HUDEP-2 (cell line): ENCODE measurements at regions not wholly inside any gene's neighbourhood (a gene's known extent, or its start where the extent isn't known, plus 50 kb on each side); places are given as distances from the start of the nearest gene placed in this dataset.

Source experiments
- DNase-seq, 76 experiments: peaks; one replicate each; lab custom pipeline; 2025; ENCODE audit not compliant: unreplicated experiment in 76 of 76; lab: John Stamatoyannopoulos, UW

DNA sequence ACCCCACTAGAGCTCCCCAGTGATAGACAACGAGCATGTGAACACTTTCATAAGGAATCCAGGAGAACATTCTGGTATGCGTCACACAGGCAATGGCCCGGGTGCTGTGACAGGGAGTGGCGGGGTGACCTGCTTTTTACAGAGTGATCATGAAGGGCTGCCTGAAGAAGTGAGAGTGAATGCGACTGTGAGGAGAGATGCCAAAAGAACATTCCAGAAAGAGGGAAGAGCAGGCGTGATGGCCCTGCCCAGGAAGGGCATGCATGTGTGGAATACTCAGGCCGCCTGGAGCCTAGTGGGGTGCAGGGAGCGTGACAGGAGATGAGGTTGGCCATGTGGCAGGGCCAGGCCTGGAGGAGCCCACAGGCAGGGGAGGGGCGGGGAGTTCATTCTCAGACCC lies 53.8 kb downstream of the FZD10 start:
- DNase-seq = no peak

- DNase-seq = no peak
Measured at GRCh38 chr12:130218682-130219081, 56.4 kb downstream of the FZD10 start.

DNA sequence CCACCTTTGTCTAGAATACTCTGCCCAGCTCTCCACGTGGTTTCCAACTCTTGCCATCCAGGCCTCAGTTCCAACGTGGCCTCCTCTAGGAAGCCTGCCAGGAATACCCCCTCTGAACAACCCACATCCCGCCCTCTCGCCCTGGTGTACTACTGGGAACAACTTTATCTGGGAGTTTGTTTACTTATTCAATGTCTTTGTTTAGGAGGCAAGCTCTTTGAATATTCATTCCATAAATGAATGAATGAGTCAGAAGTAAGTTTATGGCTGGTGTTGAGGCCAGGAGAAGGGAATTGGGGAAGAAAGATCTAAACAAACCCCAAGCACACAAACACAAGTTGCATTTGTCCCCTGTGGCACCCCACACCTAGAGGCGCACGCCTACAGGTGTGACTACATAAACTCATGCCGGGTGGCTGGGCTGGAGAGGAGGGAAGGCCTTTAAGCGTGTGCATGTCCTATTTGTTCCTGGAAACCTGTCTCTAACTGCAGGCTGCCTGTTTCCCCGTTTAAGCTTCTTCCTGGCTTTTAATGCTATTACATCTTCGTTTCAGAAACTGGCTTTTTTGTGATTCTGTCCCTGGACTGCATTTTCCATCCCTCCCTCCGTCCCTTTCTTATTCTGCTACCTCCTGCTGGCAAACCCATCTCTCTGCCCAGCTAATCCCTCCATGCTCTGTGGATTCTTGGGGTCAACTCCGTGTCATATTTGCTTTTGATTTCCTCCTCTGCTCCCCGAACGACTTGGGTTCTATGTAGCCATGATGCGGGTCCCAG lies 57.9 kb downstream of the FZD10 start:
- DNase-seq = no peak

DNA sequence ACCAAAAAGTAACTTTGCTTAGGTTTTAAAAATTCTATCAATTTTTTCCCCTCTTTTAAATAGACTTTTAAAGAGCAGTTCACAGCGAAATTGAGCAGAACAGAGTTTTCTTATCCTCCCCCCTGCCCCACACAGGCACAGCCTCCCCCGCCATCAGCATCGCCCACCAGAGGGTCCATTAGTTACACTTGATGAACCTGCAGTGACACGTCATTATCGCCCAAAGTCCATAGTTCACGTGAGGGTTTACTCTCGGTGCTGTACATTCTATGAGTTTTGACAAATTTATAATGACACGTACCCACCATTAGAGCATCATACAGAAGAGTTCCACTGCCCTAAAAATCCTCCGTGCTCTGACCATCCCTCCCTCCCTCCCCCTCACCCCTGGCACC lies 58.4 kb downstream of the FZD10 start:
- no peak for DNase-seq

GRCh38 chr12:130222519-130223218 lies 60.4 kb downstream of the FZD10 start:
- DNase-seq = no peak

DNA sequence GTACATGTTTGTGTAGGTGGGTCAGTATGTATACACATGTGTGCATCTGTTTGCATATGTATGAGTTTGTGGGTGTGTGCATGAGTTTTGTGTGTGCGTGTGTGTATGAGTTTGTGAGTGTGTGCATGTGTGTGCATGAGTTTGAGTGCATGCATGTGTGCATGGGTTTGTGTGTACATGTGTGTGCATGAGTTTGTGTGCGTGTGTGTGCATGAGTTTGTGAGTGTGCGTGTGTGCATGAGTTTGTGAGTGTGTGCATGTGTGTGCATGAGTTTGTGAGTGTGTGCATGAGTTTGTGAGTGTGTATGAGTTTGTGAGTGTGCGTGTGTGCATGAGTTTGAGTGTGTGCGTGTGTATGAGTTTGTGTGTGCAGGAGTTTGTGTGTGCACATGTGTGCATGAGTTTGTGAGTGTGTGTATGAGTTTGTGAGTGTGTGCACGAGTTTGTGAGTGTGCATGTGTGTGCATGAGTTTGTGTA lies 61.5 kb downstream of the FZD10 start:
- DNase-seq = no peak

DNA sequence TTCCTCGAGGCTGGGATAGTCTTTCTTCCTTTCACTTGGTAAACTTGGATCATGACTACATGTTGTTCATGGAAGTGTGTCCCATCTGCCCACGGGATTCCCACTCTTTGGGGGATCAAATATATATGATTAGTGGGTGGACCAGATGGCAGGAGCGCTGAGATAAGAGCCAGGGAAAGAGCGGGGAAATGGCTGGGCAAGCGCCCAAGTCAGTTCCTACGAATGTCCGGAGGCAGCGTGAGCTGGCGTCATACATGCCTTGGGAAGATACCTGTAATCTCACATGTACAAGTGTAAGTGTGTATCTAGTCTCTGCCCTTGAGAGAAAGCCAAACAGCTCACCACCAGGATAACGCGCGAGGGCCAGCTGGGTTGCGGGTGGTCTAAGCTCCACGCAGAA lies 62.3 kb downstream of the FZD10 start:
- DNase-seq = no peak

GRCh38 chr12:130225347-130225746 lies 63.1 kb downstream of the FZD10 start:
- no peak for DNase-seq

GRCh38 chr12:130226126-130226525 lies 63.9 kb downstream of the FZD10 start:
- no peak for DNase-seq

GRCh38 chr12:130226771-130227170 lies 64.5 kb downstream of the FZD10 start:
- DNase-seq = no peak

DNA sequence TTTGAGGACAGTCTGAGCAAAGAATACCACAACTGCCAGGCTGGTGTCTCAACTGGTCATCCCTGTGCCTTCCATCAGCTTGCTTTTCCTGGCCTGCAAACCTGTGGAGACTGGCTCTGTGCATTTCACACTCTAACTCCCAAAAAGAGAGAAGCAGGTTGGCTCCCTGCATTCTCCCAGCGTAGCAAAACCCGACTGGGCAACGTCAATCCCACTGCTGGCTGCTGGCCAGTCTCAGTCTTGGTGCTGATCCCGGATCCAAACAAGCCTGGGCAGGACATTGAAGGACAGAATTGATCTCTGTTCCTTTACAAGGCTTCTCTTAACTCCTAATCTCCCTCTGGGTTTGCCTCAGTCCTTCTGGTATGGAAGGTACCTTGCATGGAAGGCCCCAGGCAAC lies 65.4 kb downstream of the FZD10 start:
- DNase-seq = no peak

DNA sequence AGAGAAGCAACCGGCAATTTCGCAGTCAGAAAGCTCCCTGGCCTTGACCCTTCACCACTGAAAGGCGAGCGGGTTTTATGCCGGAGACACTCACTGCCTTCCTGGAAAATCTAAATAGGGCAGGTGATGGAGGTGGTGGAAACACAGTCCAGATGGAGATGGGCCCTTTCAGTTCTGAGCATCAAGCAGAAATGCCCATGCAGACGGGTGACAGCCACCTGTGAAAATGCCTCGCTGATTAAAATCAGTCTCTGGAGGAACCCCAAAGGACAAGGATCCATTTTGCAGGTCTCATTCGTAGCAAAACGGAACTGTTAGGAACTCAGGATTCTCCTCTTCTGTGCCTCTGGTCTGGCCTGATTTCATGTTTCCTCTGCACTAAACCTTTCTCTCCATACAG lies 74.2 kb downstream of the FZD10 start:
- DNase-seq = no peak

DNA sequence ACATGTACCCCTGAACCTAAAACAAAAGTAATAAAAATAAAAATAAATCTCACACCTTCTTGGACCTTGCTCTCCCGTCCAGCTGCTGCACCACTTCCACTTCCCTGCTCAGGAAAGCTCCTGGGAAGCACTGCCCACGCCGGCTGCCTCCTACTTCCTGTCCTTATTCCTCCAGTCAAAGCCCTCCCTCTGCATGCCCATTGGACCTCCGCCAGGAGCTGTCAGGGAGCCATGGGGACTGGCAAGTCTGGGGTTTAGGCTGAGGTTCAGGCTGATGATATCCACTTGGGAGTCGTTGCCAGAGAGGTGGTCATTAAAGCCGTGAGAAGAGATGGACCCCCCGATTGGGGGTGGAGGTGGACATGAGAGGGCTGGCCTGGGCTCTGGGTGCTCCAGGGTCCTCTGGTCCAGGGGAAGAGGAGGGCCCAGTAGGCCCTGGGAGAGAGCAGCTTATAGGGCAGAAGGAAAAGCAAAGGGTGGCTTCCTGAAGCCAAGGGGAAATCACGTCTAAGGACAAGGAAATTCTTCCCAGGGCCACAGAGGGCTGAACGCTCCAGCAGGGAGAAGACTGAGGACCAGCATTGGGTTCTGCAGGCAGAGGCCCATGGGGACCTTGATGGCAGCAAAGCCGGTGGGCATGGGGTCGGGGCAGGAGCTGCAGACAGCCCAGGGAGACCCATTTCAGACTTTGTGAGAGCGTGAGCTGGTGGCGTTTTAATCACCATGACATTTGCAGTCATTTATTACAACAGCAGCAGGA lies 78.7 kb downstream of the FZD10 start:
- DNase-seq = no peak

GRCh38 chr12:130242506-130242905 lies 80.2 kb downstream of the FZD10 start:
- DNase-seq = no peak

- DNase-seq = no peak
Measured at GRCh38 chr12:130245251-130245650, 83.0 kb downstream of the FZD10 start.

GRCh38 chr12:130246560-130246959 lies 84.3 kb downstream of the FZD10 start:
- no peak for DNase-seq

DNA sequence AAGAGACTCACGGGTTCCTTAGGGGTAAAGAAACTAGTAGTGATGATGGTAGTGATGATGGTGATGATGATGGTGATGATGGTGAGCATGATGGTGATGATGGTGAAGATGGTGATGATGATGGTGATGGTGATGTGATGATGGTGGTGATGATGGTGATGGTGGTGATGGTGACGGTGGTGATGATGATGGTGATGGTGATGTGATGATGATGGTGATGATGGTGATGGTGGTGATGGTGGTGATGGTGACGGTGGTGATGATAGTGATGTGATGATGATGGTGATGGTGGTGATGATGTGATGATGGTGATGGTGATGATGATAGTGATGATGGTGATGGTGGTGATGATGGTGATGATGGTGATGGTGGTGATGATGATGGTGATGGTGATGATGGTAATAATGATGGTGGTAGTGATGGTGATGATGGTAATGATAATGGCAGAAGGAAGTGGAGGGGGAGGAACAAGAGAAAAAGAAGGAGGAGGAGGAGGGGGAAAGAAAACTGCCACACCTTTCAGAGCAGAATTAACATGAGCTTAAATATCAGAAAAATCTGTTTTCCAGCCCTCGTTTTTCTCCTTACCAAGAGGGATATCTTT lies 85.5 kb downstream of the FZD10 start:
- no peak for DNase-seq

- DNase-seq = no peak
Measured at GRCh38 chr12:130249376-130249775, 87.1 kb downstream of the FZD10 start.

DNA sequence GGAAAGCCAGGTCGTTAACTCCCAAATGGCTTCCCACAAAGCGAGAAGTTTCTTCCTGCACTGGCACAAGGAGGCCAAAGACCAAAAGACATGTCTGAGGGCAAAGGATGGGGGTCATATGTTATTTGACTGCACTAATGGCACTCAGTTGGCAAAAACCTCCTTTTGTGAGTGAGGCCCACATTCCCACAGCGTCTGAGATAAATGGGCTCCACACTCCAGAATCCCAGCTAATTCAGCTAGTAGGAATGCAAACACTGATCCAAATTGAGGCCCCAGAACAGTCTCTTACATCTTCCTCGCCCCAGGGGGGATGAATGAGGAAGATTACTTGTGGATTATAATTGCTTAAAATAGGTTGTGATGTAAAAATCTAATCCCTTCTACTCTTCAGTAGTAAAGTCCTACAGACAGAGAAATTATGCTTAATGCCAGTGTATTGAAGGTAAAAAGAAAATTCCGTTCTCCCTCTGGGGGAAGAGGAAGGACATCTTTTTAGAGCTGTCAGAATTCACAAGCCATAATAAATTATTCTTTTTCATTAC lies 86.4 kb upstream of the PIWIL1 start:
- no peak for DNase-seq

- no peak for DNase-seq
Measured at GRCh38 chr12:130253866-130254265, 83.8 kb upstream of the PIWIL1 start.
